GM12891 (cell line): ENCODE measurements at regions not wholly inside any gene's neighbourhood (a gene's known extent, or its start where the extent isn't known, plus 50 kb on each side); places are given as distances from the start of the nearest gene placed in this dataset.

Source experiments
- DNase-seq: peaks from one replicate; pipeline ENCODE4 v3.0.0; 2011; ENCODE audit warnings: low spot score; ENCODE audit not compliant: insufficient read length
- FAIRE-seq: peaks from 2 replicates; lab custom pipeline; 2011; peaks lifted over from hg19 to GRCh38; lab: Jason Lieb, UNC
- PAX5 ChIP-seq: IDR thresholded peaks from 2 replicates; pipeline ENCODE4 v1.6.1; 2011; ENCODE audit warnings: low read length, moderate library complexity, mild to moderate bottlenecking; ENCODE audit not compliant: insufficient read depth, severe bottlenecking
- POLR2A ChIP-seq: IDR thresholded peaks from 2 replicates; pipeline ENCODE4 v1.6.1; 2011; ENCODE audit warnings: low read depth, low read length, control low read depth
- POLR2AphosphoS5 ChIP-seq: IDR thresholded peaks from 2 replicates; pipeline ENCODE4 v1.6.1; 2011; ENCODE audit warnings: low read depth, low read length, control low read depth
- POU2F2 ChIP-seq: IDR thresholded peaks from 2 replicates; pipeline ENCODE4 v1.6.1; 2011; ENCODE audit warnings: low read depth, mild to moderate bottlenecking, control low read depth, low read length, moderate library complexity
- SPI1 ChIP-seq: IDR thresholded peaks from 2 replicates; pipeline ENCODE4 v1.6.1; 2011; ENCODE audit warnings: low read depth, low read length, control low read depth
- TAF1 ChIP-seq: IDR thresholded peaks from 2 replicates; pipeline ENCODE4 v1.6.1; 2011; ENCODE audit warnings: low read depth, low read length, control low read depth

DNA sequence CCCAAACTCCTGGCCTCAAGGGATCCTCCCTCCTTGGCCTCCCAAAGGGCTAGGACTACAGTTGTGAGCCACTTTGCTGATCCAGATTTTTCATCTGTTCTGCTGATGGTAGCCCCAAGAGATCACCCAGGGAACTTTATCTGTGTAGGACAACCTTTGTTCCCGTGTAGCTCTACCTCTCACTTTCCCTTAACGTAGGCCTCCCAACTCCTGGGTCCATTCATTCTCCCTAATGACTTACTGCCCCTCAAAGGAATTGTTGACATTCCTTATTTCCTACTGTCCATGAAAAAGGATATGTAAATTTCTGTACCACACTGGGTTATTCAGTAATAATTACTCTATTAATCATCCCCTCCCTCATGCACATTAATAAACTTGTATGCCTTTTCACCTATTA lies 51.0 kb upstream of the PHF24 start:
- FAIRE-seq (no peak), DNase-seq (no peak)
- no peak for TF ChIP-seq TAF1
- no peak for TF ChIP-seq POLR2AphosphoS5
- no peak for TF ChIP-seq SPI1
- TF ChIP-seq POU2F2: no peak
- no peak for TF ChIP-seq POLR2A
- no peak for TF ChIP-seq PAX5

- peak; percentile 97 for FAIRE-seq
Measured at GRCh38 chr9:34899535-34900158, 58.4 kb upstream of the PHF24 start.

DNA sequence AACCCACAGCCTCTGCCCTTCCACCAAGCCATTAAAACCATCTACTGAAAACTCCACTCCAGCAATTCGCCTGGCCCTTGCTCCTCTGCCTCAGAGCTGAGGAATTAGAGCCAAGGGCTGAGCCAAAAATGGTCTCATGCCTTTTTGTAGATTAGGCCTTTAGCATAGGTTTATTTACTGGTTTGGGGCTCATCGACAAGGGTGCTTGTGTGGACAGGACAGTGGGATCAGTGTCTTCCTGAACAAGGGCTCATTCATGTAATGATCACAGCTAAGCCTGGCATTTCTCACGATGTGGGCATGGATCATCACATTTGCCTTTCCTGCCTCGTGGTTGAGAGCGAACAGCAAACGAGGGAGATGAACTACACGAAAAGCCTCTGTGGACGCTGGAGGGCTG lies 59.2 kb upstream of the PHF24 start:
- no peak for FAIRE-seq
- TF ChIP-seq POLR2A (no peak), PAX5 (no peak), POLR2AphosphoS5 (no peak), TAF1 (no peak), POU2F2 (no peak)
- DNase-seq: no peak

More at GRCh38 chr9:34899535-34900158, 58.4 kb upstream of the PHF24 start:
- DNase-seq: peak; percentile 37
- TF ChIP-seq SPI1 (no peak), TAF1 (no peak)

GRCh38 chr9:34896112-34896511 lies 62.0 kb upstream of the PHF24 start:
- no peak for TF ChIP-seq TAF1
- TF ChIP-seq POU2F2: no peak
- TF ChIP-seq POLR2A: no peak
- TF ChIP-seq SPI1: no peak
- no peak for TF ChIP-seq POLR2AphosphoS5
- no peak for TF ChIP-seq PAX5
- no peak for DNase-seq
- no peak for FAIRE-seq

DNA sequence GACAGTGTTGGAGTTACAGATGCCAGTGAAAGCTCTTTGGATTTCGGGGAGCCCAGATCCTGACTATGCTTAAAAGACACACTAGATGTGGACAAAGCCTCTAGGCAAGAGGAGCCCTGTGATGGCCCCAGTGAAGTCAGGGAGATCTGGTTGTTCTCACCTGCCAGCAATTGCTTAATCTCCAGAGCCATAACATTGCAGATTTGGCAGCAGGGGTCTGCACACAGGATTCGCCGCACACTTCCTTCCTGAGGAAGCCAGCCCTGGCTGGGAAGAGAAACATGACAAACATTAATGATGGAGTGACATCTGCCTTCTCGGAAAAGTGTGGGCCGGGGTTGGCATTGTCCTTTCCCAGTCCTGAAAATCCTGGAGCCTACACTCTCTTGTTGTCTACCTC lies 65.2 kb upstream of the PHF24 start:
- no peak for DNase-seq
- no peak for FAIRE-seq
- no peak for TF ChIP-seq PAX5
- no peak for TF ChIP-seq POLR2A
- no peak for TF ChIP-seq SPI1
- no peak for TF ChIP-seq POU2F2
- TF ChIP-seq POLR2AphosphoS5: no peak

- no peak for DNase-seq
- TF ChIP-seq TAF1 (no peak), POLR2AphosphoS5 (no peak), SPI1 (no peak)
- no peak for FAIRE-seq
Measured at GRCh38 chr9:34891386-34891785, 66.7 kb upstream of the PHF24 start.

DNA sequence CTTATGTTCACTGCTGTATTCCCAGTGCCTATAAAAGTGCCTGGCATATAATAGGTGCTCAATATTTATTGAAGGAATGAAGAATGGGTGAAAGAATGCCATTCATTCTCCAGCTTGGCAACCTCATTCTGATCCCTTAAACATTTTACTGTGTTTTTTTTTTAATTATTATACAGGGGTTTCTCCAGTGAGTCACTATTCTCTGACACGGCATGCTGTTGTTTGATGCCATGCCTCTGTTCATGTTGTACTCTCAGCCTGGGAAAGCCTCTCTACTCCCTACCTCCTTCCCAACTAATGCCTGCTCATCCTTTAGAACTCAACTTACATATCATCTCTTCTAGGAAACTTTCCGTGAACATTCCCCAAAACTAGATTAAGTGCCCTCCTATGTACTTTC lies 70.2 kb upstream of the PHF24 start:
- TF ChIP-seq SPI1 (no peak), TAF1 (no peak), PAX5 (no peak), POU2F2 (no peak), POLR2AphosphoS5 (no peak), POLR2A (no peak)
- FAIRE-seq (no peak), DNase-seq (no peak)

GRCh38 chr9:34884747-34885189 lies 73.3 kb upstream of the PHF24 start:
- TF ChIP-seq POLR2A: no peak
- no peak for TF ChIP-seq POLR2AphosphoS5
- peak; percentile 46; the same call in 1 of the 2 replicates for TF ChIP-seq SPI1
- TF ChIP-seq POU2F2: peak; percentile 25; the same call in 1 of the 2 replicates
- no peak for TF ChIP-seq PAX5
- TF ChIP-seq TAF1: no peak
- FAIRE-seq (no peak), DNase-seq (no peak)

DNA sequence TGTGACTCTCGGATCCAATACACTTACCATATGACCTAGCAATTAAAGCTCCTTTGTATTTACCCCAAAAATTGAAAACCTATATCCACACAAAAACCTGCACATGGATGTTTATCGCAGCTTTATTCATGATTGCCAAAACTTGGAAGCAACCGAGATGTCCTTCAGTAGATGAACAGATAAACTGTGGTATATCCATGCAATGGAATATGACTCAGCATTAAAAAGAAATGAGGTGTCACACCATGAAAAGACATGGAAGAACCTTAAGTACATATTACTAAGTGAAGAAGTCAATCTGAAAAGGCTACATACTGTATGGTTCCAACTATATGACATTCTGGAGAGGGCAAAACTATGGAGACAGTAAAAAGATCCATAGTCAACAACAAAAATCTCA lies 82.0 kb upstream of the PHF24 start:
- TF ChIP-seq POLR2A (no peak), POU2F2 (no peak), POLR2AphosphoS5 (no peak), TAF1 (no peak), PAX5 (no peak), SPI1 (no peak)
- DNase-seq: no peak
- no peak for FAIRE-seq

DNA sequence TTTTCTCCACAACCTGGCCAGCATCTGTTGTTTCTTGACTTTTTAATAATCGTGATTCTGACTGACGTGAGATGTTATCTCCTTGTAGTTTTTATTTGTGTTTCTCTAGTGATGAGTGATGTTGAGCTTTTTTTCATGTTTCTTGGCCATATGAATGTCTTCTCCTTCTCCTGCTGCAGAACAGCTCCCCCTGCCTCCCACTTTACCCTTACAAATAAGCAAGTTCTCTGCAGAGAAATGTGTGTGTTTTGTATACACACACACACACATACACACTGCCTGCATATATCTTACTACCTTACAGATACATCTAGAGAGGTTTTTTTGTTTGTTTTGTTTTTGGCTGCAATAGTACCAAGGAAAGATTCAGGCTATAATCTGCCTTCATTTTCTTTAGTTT lies 88.7 kb upstream of the PHF24 start:
- FAIRE-seq (no peak), DNase-seq (no peak)
- no peak for TF ChIP-seq PAX5
- TF ChIP-seq SPI1: no peak
- no peak for TF ChIP-seq POU2F2
- TF ChIP-seq TAF1: no peak
- no peak for TF ChIP-seq POLR2A
- no peak for TF ChIP-seq POLR2AphosphoS5
